ENCODE measurements at regions not wholly inside any gene's neighbourhood (a gene's known extent, or its start where the extent isn't known, plus 50 kb on each side); places are given as distances from the start of the nearest gene placed in this dataset.

DNA sequence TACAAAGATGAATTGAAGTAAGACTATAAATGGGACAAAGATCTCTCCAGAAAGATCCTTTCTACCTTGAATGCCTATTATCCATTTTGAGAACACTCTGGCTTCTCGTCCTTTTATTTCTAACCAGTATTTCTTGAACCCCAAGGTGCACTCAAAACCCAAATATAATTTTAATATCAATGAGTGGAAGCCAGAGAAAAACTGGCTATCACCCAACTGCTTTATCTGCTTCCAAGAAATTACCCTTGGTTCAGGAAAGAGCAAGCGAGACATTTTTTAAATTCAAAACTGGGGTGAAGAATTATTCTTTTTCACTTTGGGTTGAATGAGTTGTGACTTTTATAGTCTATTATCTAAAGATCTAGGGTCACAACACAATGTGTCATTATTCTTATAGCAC, 221.3 kb downstream of the PTH2R start (continued):
- TF ChIP-seq, protein P1, sequence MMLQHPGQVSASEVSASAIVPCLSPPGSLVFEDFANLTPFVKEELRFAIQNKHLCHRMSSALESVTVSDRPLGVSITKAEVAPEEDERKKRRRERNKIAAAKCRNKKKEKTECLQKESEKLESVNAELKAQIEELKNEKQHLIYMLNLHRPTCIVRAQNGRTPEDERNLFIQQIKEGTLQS (IDR thresholded peaks at IDR 0.05) = no peak

DNA sequence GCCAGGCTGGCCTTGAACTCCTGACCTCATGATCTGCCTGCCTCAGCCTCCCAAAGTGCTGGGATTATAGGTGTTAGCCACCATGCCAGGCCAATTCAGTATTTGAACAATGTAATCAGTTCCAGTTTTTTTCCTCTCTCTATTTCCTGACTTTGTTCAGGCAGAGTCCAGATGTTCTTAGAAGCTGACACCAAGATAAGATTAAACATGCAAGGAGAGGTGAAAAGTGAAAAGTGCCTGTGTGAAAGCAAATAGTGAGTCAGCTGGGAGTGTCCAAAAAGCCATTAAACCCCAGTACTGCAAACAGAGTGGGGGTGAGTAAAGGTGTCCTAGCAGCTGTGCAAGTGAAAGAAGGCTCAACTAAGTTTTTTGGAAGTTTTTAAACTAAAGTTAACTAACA, 231.5 kb downstream of the PTH2R start:
- DNase-seq (ENCODE audit: low spot score) = no peak
- no peaks in the 10 kb centered on the region for H3K9me3 ChIP-seq (ENCODE audit: control insufficient read depth in 4 of 4, low read length in 3 of 4)
- TF ChIP-seq EGR1 (IDR thresholded peaks at IDR 0.05; ENCODE audit: low read depth in 2 of 2) (no peak), HNF4A (conservative IDR thresholded peaks at IDR 0.05) (no peak), HNF4G (IDR thresholded peaks at IDR 0.05) (no peak), RXRA (IDR thresholded peaks at IDR 0.05) (no peak), TAF1 (conservative IDR thresholded peaks at IDR 0.05) (no peak), JUND (IDR thresholded peaks at IDR 0.05) (no peak), YY1 (IDR thresholded peaks at IDR 0.05) (no peak)
- TF ChIP-seq, protein P2, sequence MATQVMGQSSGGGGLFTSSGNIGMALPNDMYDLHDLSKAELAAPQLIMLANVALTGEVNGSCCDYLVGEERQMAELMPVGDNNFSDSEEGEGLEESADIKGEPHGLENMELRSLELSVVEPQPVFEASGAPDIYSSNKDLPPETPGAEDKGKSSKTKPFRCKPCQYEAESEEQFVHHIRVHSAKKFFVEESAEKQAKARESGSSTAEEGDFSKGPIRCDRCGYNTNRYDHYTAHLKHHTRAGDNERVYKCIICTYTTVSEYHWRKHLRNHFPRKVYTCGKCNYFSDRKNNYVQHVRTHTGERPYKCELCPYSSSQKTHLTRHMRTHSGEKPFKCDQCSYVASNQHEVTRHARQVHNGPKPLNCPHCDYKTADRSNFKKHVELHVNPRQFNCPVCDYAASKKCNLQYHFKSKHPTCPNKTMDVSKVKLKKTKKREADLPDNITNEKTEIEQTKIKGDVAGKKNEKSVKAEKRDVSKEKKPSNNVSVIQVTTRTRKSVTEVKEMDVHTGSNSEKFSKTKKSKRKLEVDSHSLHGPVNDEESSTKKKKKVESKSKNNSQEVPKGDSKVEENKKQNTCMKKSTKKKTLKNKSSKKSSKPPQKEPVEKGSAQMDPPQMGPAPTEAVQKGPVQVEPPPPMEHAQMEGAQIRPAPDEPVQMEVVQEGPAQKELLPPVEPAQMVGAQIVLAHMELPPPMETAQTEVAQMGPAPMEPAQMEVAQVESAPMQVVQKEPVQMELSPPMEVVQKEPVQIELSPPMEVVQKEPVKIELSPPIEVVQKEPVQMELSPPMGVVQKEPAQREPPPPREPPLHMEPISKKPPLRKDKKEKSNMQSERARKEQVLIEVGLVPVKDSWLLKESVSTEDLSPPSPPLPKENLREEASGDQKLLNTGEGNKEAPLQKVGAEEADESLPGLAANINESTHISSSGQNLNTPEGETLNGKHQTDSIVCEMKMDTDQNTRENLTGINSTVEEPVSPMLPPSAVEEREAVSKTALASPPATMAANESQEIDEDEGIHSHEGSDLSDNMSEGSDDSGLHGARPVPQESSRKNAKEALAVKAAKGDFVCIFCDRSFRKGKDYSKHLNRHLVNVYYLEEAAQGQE (IDR thresholded peaks at IDR 0.05) = no peak
- TF ChIP-seq, protein P1 (IDR thresholded peaks at IDR 0.05) = no peak
- TF ChIP-seq, protein P3, sequence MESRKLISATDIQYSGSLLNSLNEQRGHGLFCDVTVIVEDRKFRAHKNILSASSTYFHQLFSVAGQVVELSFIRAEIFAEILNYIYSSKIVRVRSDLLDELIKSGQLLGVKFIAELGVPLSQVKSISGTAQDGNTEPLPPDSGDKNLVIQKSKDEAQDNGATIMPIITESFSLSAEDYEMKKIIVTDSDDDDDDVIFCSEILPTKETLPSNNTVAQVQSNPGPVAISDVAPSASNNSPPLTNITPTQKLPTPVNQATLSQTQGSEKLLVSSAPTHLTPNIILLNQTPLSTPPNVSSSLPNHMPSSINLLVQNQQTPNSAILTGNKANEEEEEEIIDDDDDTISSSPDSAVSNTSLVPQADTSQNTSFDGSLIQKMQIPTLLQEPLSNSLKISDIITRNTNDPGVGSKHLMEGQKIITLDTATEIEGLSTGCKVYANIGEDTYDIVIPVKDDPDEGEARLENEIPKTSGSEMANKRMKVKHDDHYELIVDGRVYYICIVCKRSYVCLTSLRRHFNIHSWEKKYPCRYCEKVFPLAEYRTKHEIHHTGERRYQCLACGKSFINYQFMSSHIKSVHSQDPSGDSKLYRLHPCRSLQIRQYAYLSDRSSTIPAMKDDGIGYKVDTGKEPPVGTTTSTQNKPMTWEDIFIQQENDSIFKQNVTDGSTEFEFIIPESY (IDR thresholded peaks at IDR 0.05) = no peak
- TF ChIP-seq, protein P4, sequence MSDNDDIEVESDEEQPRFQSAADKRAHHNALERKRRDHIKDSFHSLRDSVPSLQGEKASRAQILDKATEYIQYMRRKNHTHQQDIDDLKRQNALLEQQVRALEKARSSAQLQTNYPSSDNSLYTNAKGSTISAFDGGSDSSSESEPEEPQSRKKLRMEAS (IDR thresholded peaks at IDR 0.05) = no peak
- TF ChIP-seq, protein P5, sequence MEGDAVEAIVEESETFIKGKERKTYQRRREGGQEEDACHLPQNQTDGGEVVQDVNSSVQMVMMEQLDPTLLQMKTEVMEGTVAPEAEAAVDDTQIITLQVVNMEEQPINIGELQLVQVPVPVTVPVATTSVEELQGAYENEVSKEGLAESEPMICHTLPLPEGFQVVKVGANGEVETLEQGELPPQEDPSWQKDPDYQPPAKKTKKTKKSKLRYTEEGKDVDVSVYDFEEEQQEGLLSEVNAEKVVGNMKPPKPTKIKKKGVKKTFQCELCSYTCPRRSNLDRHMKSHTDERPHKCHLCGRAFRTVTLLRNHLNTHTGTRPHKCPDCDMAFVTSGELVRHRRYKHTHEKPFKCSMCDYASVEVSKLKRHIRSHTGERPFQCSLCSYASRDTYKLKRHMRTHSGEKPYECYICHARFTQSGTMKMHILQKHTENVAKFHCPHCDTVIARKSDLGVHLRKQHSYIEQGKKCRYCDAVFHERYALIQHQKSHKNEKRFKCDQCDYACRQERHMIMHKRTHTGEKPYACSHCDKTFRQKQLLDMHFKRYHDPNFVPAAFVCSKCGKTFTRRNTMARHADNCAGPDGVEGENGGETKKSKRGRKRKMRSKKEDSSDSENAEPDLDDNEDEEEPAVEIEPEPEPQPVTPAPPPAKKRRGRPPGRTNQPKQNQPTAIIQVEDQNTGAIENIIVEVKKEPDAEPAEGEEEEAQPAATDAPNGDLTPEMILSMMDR (IDR thresholded peaks at IDR 0.05; ENCODE audit: low read depth, low read length, missing input control) = no peak
- no peaks in the 10 kb centered on the region for H3K36me3 ChIP-seq (ENCODE audit: control insufficient read depth in 4 of 4, insufficient read depth in 3 of 4, low read depth in 1 of 4, low read length in 3 of 4)
- no peak overlapping the region for H3K27ac ChIP-seq (ENCODE audit: low read depth in 1 of 2, low read length in 2 of 2)
- no peak overlapping the region for H3K4me3 ChIP-seq (ENCODE audit: low read depth in 1 of 3, low read length in 3 of 3)
- no peak overlapping the region for H3K9ac ChIP-seq (ENCODE audit: low read depth in 1 of 2, low read length in 2 of 2)
- no peaks in the 10 kb centered on the region for H3K4me1 ChIP-seq (ENCODE audit: control insufficient read depth in 4 of 4, insufficient read depth in 4 of 4, low read length in 3 of 4)
- H3K27me3 ChIP-seq (ENCODE audit: control insufficient read depth in 4 of 4, insufficient read depth in 4 of 4, low read length in 3 of 4) = no peaks in the 10 kb centered on the region
